Karpas-422 (cell line): ENCODE measurements at regions not wholly inside any gene's neighbourhood (a gene's known extent, or its start where the extent isn't known, plus 50 kb on each side); places are given as distances from the start of the nearest gene placed in this dataset.

Experiments used
- DNase-seq: peaks from one replicate; pipeline ENCODE4 v3.0.0-alpha.2; 2015
- H2AFZ ChIP-seq: fragments of 200-600 bp; sonication (generic); 2 replicates; pipeline ENCODE4 v1.6.1; 2014; ENCODE audit warnings: antibody characterized with exemption, low read length, mixed read lengths
- H3K27ac ChIP-seq: fragments of 200-600 bp; sonication (generic); 2 replicates; pipeline ENCODE4 v1.5.1; 2014; ENCODE audit warnings: mild to moderate bottlenecking, low read length, moderate library complexity
- H3K27me3 ChIP-seq: fragments of 200-600 bp; sonication (generic); 2 replicates; pipeline ENCODE4 v1.6.1; 2014; ENCODE audit warnings: low read length, mixed read lengths
- H3K36me3 ChIP-seq: fragments of 200-600 bp; sonication (generic); 2 replicates; pipeline ENCODE4 v1.6.1; 2014; ENCODE audit warnings: low read length, mixed read lengths; ENCODE audit not compliant: insufficient read depth
- H3K4me1 ChIP-seq: fragments of 200-600 bp; sonication (generic); 2 replicates; pipeline ENCODE4 v1.6.1; 2014; ENCODE audit warnings: mild to moderate bottlenecking, low read length, mixed read lengths
- H3K4me2 ChIP-seq: fragments of 200-600 bp; sonication (generic); 2 replicates; pipeline ENCODE4 v1.6.1; 2014; ENCODE audit warnings: low read length, low read depth, mild to moderate bottlenecking; ENCODE audit not compliant: poor library complexity, severe bottlenecking
- H3K4me3 ChIP-seq: fragments of 200-600 bp; sonication (generic); 2 replicates; pipeline ENCODE4 v1.5.1; 2014; ENCODE audit warnings: mild to moderate bottlenecking, antibody characterized with exemption, low read length, mixed read lengths
- H3K79me2 ChIP-seq: fragments of 200-600 bp; sonication (generic); 2 replicates; pipeline ENCODE4 v1.6.1; 2014; ENCODE audit warnings: mild to moderate bottlenecking, low read length, mixed read lengths
- H3K9ac ChIP-seq: fragments of 200-600 bp; sonication (generic); 2 replicates; pipeline ENCODE4 v1.6.0; 2014; ENCODE audit warnings: low read length
- H3K9me2 ChIP-seq: fragments of 200-600 bp; sonication (generic), shearing (Covaris generic); replicated peaks from 2 replicates; pipeline ENCODE4 v1.6.0; 2014; ENCODE audit warnings: mild to moderate bottlenecking, low read length, moderate library complexity; ENCODE audit not compliant: insufficient read depth
- H3K9me3 ChIP-seq: fragments of 300-700, 200-600 bp; sonication (generic); 2 replicates; pipeline ENCODE4 v1.6.1; 2014; ENCODE audit warnings: low read length, mixed read lengths
- H4K20me1 ChIP-seq: fragments of 200-600 bp; sonication (generic); 2 replicates; pipeline ENCODE4 v1.6.1; 2014; ENCODE audit warnings: mild to moderate bottlenecking, antibody characterized with exemption, low read length, low read depth; ENCODE audit not compliant: insufficient read depth

DNA sequence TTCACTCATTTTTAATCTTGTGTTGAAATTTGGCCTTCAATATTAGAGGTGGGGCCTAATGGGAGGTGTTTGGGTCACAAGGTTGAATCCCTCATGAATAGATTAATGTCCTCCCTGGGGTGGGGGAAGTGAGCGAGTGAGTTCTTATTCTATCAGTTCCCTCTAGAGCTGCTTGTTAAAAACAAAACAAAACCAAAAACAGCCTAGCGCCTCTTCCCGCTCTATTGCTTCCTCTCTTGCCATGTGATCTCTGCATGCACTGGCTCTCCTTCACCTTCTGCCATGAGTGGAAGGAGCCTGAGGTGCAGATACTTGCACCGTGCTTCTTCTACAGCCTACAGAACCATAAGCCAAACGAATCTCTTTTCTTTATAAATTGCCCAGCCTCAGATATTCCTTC lies 89.6 kb upstream of the SLC35F1 start:
- Histone ChIP-seq H3K4me1 (no peaks in the 10 kb centered on the region), H3K9me2 (no peaks in the 10 kb centered on the region), H3K9ac (no peak overlapping the region), H3K27ac (no peak overlapping the region), H3K79me2 (no peaks in the 10 kb centered on the region), H3K36me3 (no peaks in the 10 kb centered on the region), H4K20me1 (no peaks in the 10 kb centered on the region), H2AFZ (no peak overlapping the region), H3K27me3 (no peaks in the 10 kb centered on the region), H3K4me2 (no peak overlapping the region), H3K9me3 (no peaks in the 10 kb centered on the region), H3K4me3 (no peak overlapping the region)
- DNase-seq: no peak

DNA sequence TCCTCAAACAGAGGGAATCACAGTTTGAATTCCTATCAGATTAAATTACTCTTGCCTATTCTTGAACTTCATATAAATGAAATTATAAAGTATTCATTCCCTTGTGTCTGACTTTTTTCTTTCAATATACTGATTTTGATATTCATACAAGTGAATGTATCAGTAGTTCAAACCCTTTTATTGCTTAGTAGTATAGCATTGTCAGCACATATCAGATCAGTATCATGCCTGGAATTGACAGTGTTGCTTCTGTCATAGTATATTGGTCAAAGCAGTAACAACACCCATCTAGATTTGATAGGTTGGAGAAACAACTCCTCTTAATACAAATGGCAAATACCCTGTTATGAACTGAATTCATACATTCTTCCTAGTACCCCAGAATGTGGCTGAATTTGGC lies 89.1 kb upstream of the SLC35F1 start:
- no peak overlapping the region for H3K9ac ChIP-seq
- no peak overlapping the region for H2AFZ ChIP-seq
- no peaks in the 10 kb centered on the region for H4K20me1 ChIP-seq
- no peak overlapping the region for H3K27ac ChIP-seq
- no peaks in the 10 kb centered on the region for H3K79me2 ChIP-seq
- no peaks in the 10 kb centered on the region for H3K27me3 ChIP-seq
- no peaks in the 10 kb centered on the region for H3K9me3 ChIP-seq
- no peaks in the 10 kb centered on the region for H3K4me1 ChIP-seq
- H3K36me3 ChIP-seq: no peaks in the 10 kb centered on the region
- no peaks in the 10 kb centered on the region for H3K9me2 ChIP-seq
- DNase-seq: no peak
- H3K4me2 ChIP-seq: no peak overlapping the region
- H3K4me3 ChIP-seq: no peak overlapping the region

GRCh38 chr6:117818449-117818848 lies 88.6 kb upstream of the SLC35F1 start:
- H3K27ac ChIP-seq: no peak overlapping the region
- H3K79me2 ChIP-seq: no peaks in the 10 kb centered on the region
- no peak overlapping the region for H2AFZ ChIP-seq
- H3K36me3 ChIP-seq: no peaks in the 10 kb centered on the region
- H3K4me3 ChIP-seq: no peak overlapping the region
- H3K9ac ChIP-seq: no peak overlapping the region
- H3K4me2 ChIP-seq: no peak overlapping the region
- no peaks in the 10 kb centered on the region for H3K4me1 ChIP-seq
- H4K20me1 ChIP-seq: no peaks in the 10 kb centered on the region
- no peaks in the 10 kb centered on the region for H3K27me3 ChIP-seq
- no peaks in the 10 kb centered on the region for H3K9me3 ChIP-seq
- DNase-seq: no peak
- H3K9me2 ChIP-seq: no peaks in the 10 kb centered on the region

DNA sequence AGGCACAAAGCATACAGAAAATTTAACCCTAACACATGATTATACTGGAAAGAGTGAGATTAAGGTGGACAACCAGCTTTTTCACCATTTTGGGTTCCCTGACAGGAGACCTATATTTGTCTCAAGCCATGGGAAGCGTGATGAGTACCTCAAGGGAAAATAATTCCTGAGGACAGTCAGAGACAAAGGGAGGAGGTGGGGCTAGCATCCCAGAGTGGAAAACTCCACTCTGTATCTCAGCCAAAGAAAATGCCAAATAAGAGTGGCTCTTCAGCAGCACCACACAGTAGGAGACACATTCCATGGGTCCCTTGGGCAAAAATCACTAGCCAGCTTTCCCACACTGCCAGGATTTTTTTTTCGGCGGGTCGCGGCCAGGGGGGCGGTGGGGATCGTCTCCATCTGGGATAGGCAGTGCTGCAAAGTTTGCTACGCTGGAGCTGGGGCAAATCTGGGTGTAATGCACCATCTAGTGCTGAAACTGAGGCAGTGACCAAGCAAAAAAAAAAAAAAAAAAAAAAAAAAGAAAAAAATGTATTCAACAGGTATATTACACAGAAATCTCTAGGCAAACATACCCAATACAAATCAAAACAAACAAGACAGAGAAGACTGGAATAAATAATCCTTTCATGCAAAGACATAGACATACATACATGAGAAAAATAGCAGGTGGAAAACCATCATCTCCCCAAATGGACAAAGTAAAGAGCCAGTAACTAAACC lies 77.3 kb upstream of the SLC35F1 start:
- H3K27me3 ChIP-seq: no peaks in the 10 kb centered on the region
- no peaks in the 10 kb centered on the region for H3K4me1 ChIP-seq
- H3K9me3 ChIP-seq: no peaks in the 10 kb centered on the region
- peak; percentile 65 for DNase-seq
- H3K9ac ChIP-seq: no peak overlapping the region
- no peaks in the 10 kb centered on the region for H3K79me2 ChIP-seq
- H4K20me1 ChIP-seq: no peaks in the 10 kb centered on the region
- H3K36me3 ChIP-seq: no peaks in the 10 kb centered on the region
- H3K4me3 ChIP-seq: no peak overlapping the region
- H3K4me2 ChIP-seq: no peak overlapping the region
- no peak overlapping the region for H3K27ac ChIP-seq
- H3K9me2 ChIP-seq: no peaks in the 10 kb centered on the region
- H2AFZ ChIP-seq: no peak overlapping the region

- Histone ChIP-seq H3K27me3 (no peaks in the 10 kb centered on the region), H3K9me2 (no peaks in the 10 kb centered on the region), H4K20me1 (no peaks in the 10 kb centered on the region), H3K4me3 (no peak overlapping the region), H3K4me2 (no peak overlapping the region), H2AFZ (no peak overlapping the region), H3K27ac (no peak overlapping the region), H3K4me1 (no peaks in the 10 kb centered on the region), H3K36me3 (no peaks in the 10 kb centered on the region), H3K9me3 (no peaks in the 10 kb centered on the region), H3K79me2 (no peaks in the 10 kb centered on the region), H3K9ac (no peak overlapping the region)
- DNase-seq: no peak
These were observed 69.8 kb upstream of the SLC35F1 start for GRCh38 chr6:117837261-117837660.

DNA sequence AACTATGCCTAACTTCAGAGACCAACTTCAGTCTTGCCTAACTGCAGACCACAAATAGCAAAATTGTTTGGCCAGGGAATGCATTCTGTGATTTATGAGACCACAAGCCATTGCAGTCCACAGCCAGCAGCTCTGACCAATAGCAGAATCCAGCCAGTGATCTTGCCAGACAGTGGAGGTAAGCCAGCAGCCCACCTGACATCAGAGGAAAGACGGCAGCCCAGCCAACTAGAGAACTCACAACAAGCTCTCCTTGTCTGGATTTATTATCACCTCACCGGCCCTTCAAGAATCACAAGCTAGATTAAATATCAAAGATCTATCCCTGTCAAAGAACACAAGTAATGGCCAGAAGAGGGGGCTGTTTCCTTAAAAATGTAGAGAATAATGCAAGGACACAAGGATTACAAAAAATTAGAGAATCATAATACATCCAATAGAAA lies 66.5 kb upstream of the SLC35F1 start:
- no peak overlapping the region for H3K9ac ChIP-seq
- H3K4me2 ChIP-seq: no peak overlapping the region
- no peaks in the 10 kb centered on the region for H4K20me1 ChIP-seq
- no peaks in the 10 kb centered on the region; the same call in 1 of the 2 replicates for H3K9me2 ChIP-seq
- no peaks in the 10 kb centered on the region for H3K9me3 ChIP-seq
- no peak overlapping the region for H3K4me3 ChIP-seq
- H3K36me3 ChIP-seq: no peaks in the 10 kb centered on the region
- H3K79me2 ChIP-seq: no peaks in the 10 kb centered on the region
- no peaks in the 10 kb centered on the region for H3K27me3 ChIP-seq
- H3K27ac ChIP-seq: no peak overlapping the region
- DNase-seq: peak; percentile 81
- no peak overlapping the region for H2AFZ ChIP-seq
- H3K4me1 ChIP-seq: no peaks in the 10 kb centered on the region

DNA sequence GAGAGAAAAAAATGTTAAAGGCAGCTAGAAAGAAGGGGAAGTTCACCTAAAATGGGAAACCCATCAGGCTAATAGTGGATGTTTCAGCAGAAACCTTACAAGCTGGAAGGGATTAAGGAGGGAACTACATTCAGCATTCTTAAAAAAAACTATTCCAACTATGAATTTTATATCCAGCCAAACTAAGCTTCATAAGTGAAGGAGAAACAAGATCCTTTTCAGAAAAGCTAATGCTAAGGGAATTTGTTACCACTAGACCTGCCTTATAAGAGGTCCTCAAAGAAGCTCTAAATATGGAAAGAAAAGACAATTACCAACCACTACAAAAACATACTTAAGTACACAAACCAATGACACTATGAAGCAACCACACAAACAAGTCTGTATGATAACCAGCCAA lies 59.2 kb upstream of the SLC35F1 start:
- Histone ChIP-seq H3K9me2 (no peaks in the 10 kb centered on the region; the same call in 1 of the 2 replicates), H3K9me3 (no peaks in the 10 kb centered on the region), H4K20me1 (no peaks in the 10 kb centered on the region), H3K4me2 (no peak overlapping the region), H3K27me3 (no peaks in the 10 kb centered on the region; the same call in 1 of the 2 replicates), H3K9ac (no peak overlapping the region), H3K27ac (no peak overlapping the region), H3K4me3 (no peak overlapping the region), H2AFZ (no peak overlapping the region), H3K36me3 (no peaks in the 10 kb centered on the region), H3K79me2 (no peaks in the 10 kb centered on the region), H3K4me1 (no peaks in the 10 kb centered on the region)
- DNase-seq: no peak

GRCh38 chr6:117849087-117849486 lies 58.0 kb upstream of the SLC35F1 start:
- Histone ChIP-seq H3K9me2 (no peaks in the 10 kb centered on the region; the same call in 1 of the 2 replicates), H3K27me3 (no peaks in the 10 kb centered on the region; the same call in 1 of the 2 replicates), H3K27ac (no peak overlapping the region), H3K79me2 (no peaks in the 10 kb centered on the region), H3K4me1 (no peaks in the 10 kb centered on the region), H3K9ac (no peak overlapping the region), H2AFZ (no peak overlapping the region), H3K36me3 (no peaks in the 10 kb centered on the region), H3K4me3 (no peak overlapping the region), H3K9me3 (no peaks in the 10 kb centered on the region), H4K20me1 (no peaks in the 10 kb centered on the region), H3K4me2 (no peak overlapping the region)
- no peak for DNase-seq
